Stimulated activated effector memory CD8-positive, alpha-beta T cell treated with anti-CD3 and anti-CD28 coated beads, Interleukin-12 subunit alpha, Interleukin-12 subunit beta, amount 100 ng/mL, for 72 hours (primary cell): ENCODE measurements at regions not wholly inside any gene's neighbourhood (a gene's known extent, or its start where the extent isn't known, plus 50 kb on each side); places are given as distances from the start of the nearest gene placed in this dataset.
A peak's percentile ranks its signal among the peaks of the same experiment; 100 is the strongest.

Source experiments
- ATAC-seq: fragments of 150-1000 bp; cut with Tn5 transposase; 2 replicates; pipeline ENCODE4 v1.10.0; 2021
- DNase-seq, 2 donors: peaks; one replicate each; pipeline ENCODE4 v3.0.0; 2021 to 2022; ENCODE audit warnings: low spot score in 2 of 2
- H3K27ac Mint-ChIP-seq: one replicate; pipeline ENCODE4 v1.8.0; 2022; ENCODE audit warnings: mild to moderate bottlenecking, mixed read lengths
- H3K36me3 Mint-ChIP-seq: one replicate; pipeline ENCODE4 v1.8.0; 2022; ENCODE audit warnings: mild to moderate bottlenecking, mixed read lengths
- H3K4me1 Mint-ChIP-seq: one replicate; pipeline ENCODE4 v1.8.0; 2022; ENCODE audit warnings: mixed read lengths
- H3K4me3 Mint-ChIP-seq: one replicate; pipeline ENCODE4 v1.8.0; 2022; ENCODE audit warnings: mild to moderate bottlenecking, mixed read lengths
- H3K9me3 Mint-ChIP-seq: one replicate; pipeline ENCODE4 v1.8.0; 2022; ENCODE audit warnings: mixed read lengths

DNA sequence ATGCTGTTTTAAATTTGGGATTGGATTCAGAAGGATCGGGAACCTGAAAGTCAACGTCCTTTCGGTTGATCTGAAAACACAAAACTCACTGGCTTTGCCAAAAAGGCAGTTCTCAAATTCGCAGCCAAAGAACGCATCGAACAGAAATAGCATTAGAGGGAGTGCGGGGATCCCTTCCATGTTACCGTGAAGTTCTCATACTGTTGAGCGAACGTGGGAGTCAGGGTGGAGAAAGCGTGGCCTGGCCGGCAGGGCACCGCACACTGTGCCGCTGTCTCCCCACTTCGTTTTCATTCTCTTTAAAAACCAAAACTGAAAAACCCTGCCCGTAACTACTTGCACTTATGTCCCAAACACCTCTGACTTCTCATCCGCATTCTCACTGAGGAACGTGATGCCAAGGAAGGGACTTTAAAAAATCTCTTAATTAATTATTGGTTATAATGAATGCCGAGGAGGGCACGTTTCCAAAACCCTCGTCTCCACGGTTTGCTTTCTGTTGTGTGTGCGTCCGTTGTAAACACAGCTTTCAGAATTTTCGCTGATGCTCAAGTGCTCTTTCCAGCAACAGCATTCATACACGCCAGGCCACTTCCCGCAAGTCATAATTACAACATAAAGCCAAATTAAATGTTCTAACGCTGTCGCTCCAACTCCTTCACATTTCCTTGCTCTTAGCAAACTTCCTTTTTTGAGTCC, 60.9 kb upstream of the TWIST2 start:
- H3K4me3 Mint-ChIP-seq, result no peak overlapping the region
- no peak overlapping the region for H3K27ac Mint-ChIP-seq
- ATAC-seq (no peak), DNase-seq (no peak)
- H3K9me3 Mint-ChIP-seq, result no peaks in the 10 kb centered on the region
- no peaks in the 10 kb centered on the region for H3K4me1 Mint-ChIP-seq
- no peaks in the 10 kb centered on the region for H3K36me3 Mint-ChIP-seq

DNA sequence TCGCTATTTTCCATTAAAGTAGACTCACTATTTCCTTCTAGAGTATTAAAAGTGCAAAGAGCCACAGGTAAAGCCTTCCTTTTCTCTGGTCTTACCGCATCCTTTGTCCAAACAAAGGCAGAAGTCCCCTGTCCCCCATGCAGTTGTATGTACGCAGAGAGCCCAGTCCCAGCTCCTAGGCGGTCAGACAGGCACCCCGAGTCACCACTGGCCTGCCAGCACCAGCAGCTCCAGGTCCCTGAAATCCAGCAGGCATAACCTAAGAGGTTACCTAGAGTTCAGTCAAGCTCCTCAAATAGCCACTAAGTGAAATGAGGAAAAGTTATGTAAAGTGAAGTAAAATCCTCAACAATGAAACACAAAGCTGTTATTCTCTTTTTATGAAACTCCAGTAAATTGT, 60.4 kb upstream of the TWIST2 start:
- Mint-ChIP-seq H3K36me3 (no peaks in the 10 kb centered on the region), H3K4me1 (no peaks in the 10 kb centered on the region), H3K4me3 (no peak overlapping the region)

DNA sequence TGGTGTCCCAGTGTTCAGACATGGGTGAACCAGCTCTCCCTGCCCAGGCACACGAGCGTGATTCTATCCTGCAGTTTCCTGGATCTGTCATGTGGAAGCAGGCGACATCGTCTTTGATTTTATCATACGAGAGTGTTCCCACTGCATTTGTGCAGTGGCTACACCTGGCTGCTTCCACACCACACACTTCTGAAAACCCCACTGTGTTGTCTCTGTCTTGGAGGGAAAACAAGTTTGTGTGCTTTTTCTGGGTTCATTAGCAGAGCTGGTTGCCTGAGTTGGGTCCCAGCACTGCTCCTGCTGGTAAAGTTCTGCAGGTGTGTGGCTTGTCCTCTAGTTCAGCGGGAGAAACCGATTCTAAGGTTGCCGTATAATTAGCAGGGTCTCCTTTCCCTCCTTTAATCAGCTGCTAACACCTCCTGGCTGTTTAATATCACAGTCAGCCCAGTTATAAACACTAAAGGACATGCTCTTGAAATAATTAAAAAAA, 58.5 kb upstream of the TWIST2 start:
- no peaks in the 10 kb centered on the region for H3K4me1 Mint-ChIP-seq
- DNase-seq (no peak), ATAC-seq (no peak)
- H3K27ac Mint-ChIP-seq, result no peak overlapping the region
- H3K9me3 Mint-ChIP-seq, result no peaks in the 10 kb centered on the region
- no peak overlapping the region for H3K4me3 Mint-ChIP-seq
- H3K36me3 Mint-ChIP-seq, result no peaks in the 10 kb centered on the region

More for the DNA sequence above, 60.4 kb upstream of the TWIST2 start:
- DNase-seq (no peak), ATAC-seq (no peak)
- no peak overlapping the region for H3K27ac Mint-ChIP-seq
- H3K9me3 Mint-ChIP-seq, result no peaks in the 10 kb centered on the region

DNA sequence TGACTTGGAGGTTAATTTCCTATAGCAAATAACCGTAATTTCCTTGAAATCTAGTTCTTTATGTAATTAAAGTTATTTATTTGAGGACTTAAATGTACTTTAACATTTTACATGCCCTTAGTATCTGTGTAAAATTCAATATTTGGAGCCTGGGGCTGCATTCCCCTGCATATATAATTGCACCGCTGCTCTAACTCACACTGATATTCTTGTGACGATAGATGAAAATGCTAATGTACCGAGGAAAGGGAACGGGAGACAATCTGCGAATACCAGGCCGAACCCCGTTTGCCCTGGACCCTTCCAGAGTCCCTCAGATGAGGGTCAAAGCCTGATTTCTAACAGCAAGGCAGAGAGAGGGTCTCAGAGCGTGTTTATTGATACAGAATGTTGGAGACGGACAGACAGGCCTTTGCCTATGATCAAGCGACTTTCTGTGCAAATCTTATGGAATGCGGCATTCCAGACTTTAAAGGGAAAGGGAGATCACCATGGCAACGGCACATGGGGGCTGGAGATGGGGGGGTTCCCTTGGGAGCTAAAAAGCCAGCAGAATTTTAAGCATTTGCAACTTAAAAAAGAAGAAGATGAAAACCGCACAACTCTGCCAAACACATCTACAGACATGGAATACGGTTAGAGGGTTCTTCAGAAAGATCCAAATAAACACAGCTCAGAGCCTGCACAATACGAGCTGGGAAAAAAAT, 57.6 kb upstream of the TWIST2 start:
- no peak overlapping the region for H3K27ac Mint-ChIP-seq
- H3K4me3 Mint-ChIP-seq, result no peak overlapping the region
- ATAC-seq (no peak), DNase-seq (no peak)
- no peaks in the 10 kb centered on the region for H3K36me3 Mint-ChIP-seq
- no peaks in the 10 kb centered on the region for H3K9me3 Mint-ChIP-seq
- no peaks in the 10 kb centered on the region for H3K4me1 Mint-ChIP-seq

DNA sequence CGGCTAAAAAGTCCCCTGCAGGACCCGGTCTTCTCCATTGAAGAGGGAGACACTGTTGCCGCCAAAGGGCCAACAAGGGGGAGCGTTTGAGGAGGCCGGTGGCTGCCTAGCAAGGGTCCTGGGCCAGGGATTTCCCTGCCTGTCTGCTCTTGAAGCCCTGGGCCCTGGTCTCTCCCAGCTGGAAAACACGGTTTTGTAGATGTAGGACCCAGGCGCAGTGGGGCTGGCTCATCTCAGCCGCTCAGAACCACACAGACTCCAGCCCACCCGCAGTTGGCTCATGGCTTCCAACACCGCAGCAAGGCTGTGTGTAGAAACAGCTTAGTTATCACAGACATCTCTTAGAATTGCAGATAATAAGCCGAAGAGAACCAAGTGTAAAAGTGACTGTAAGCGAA, 57.1 kb upstream of the TWIST2 start:
- peak; percentile 19 for ATAC-seq
- Mint-ChIP-seq H3K9me3 (no peaks in the 10 kb centered on the region), H3K27ac (no peak overlapping the region), H3K36me3 (no peaks in the 10 kb centered on the region), H3K4me3 (no peak overlapping the region), H3K4me1 (no peaks in the 10 kb centered on the region)
- no peak for DNase-seq

DNA sequence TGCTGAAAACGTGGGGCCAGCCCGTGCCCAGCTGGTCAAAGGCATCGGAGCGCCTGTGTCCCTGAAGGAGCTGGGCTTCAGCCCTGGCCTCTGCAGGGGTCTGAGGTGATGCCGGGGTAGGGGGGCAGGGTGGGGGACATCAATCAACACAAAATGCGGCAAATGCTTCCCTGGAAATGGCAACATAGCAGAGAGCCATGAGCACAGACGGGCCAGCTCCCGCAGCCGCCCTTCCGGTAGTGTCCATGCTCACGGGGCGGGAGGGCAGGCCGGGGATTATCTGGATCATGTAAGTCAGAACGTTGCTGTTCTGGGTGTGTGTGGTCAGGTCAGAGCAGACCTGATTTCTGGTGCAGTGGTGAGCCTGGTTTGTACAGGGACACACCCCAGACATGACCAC, 56.5 kb upstream of the TWIST2 start:
- Mint-ChIP-seq H3K36me3 (no peaks in the 10 kb centered on the region), H3K4me1 (no peaks in the 10 kb centered on the region)
- no peak for ATAC-seq

DNA sequence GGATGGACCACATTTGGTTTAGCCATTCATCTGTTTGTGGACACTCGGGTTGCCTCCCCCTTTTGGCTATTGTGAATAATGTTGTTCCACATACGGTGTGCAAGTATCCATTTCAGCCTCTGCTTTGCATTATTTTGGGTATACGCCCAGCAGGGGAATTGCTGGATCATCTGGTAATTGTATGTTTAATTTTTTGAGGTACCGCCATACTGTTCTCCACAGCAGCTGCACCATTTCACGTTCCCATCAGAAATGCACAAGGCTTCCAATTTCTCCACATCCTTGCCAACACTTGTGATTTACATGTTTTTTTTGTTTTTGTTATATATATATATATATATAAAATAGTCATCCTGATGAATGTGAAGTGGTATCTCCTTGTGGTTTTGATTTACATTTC, 54.6 kb upstream of the TWIST2 start:
- H3K4me3 Mint-ChIP-seq, result no peak overlapping the region
- H3K27ac Mint-ChIP-seq, result no peak overlapping the region
- ATAC-seq, result no peak
- H3K9me3 Mint-ChIP-seq, result no peaks in the 10 kb centered on the region
- no peaks in the 10 kb centered on the region for H3K4me1 Mint-ChIP-seq
- DNase-seq, result no peak
- no peaks in the 10 kb centered on the region for H3K36me3 Mint-ChIP-seq

More for the DNA sequence above, 56.5 kb upstream of the TWIST2 start:
- Mint-ChIP-seq H3K4me3 (no peak overlapping the region), H3K9me3 (no peaks in the 10 kb centered on the region), H3K27ac (no peak overlapping the region)
- no peak for DNase-seq

DNA sequence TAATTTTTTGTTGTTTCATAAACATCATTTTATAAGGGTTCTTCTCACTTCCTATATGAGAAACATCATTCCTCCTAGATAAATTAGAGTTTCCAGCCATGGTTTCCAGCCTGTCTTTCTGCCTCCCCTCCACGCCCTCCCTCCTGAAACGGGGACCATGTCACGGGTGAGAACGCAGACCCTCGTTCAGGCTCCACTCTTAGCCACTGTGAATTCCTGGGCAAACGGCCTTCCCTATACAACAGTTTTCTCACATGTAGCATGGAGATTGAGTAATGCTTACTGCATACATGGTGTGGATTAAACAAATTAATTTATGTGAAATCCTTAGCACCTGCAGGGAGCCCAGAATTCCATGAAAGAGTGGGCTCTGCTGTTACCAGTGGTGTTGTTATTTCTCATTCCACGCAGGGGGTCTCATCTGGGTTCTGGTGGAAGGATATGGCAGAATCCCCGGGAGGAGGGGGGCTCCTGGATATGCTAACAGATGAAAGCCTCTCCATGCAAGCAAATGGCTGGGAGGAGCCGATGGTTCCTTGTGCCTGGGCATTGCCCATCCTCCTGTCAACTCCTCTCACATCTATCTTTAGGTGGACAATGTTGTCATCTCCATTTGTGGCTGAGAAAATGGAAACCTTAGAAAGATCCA, 54.0 kb upstream of the TWIST2 start:
- Mint-ChIP-seq H3K27ac (no peak overlapping the region), H3K36me3 (no peaks in the 10 kb centered on the region), H3K9me3 (no peaks in the 10 kb centered on the region), H3K4me3 (no peak overlapping the region), H3K4me1 (no peaks in the 10 kb centered on the region)
- ATAC-seq, result no peak
- no peak for DNase-seq

DNA sequence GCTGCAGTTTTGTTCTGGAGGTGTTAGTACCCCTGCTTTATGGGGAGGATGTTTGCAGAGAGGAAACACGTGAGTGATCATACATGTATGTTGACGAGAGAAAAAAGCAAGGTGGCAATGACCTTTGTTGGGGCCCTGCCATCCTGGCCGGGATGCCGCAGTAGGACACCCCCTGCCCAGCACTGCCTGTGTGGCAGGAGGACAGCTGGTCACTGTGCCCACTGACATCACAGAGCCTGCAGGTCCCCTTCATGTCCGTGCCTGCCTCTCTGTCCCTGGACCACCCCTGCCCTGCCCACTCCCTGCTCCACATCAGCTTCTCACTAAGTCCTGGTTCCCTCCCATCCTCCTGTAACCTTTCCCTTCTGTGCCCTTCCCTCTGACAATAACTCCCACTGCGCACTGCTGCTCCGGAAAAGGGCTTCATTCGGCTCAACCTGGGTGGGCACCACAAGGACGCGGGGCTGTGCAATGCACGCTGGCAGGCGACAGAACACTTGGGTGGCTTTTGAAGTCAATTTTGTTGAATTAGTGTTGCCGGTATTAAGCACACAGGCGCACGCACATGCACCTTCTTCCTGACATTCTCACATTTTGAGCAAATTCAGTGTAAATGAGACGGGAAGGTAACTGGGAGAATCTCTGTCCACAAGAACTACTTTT, 51.5 kb upstream of the TWIST2 start:
- H3K27ac Mint-ChIP-seq, result no peak overlapping the region
- DNase-seq, result no peak
- no peak overlapping the region for H3K4me3 Mint-ChIP-seq
- H3K9me3 Mint-ChIP-seq, result no peaks in the 10 kb centered on the region
- no peak for ATAC-seq
- H3K36me3 Mint-ChIP-seq, result no peaks in the 10 kb centered on the region
- H3K4me1 Mint-ChIP-seq, result no peaks in the 10 kb centered on the region

DNA sequence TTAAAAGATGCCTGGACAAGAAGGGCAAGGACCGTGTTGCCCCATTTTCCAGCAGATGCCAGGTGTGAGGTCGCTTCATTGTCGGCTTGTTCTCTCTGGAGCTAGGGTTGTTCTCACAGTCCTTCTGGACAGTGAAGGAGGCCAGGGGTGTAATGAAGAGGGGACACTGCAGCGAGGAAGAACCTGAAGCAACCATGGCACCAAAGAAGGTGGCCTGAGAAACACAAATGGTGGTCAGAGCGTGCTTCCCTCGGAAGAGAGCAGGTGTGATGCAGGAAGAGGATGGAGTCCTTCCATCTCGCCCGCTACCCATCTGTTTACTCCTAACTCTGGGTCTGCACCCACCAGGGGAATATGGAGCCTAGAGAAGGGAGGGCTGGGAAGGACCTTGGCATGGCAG, 50.3 kb upstream of the TWIST2 start:
- DNase-seq, result no peak
- no peak for ATAC-seq
- H3K36me3 Mint-ChIP-seq, result no peaks in the 10 kb centered on the region
- no peaks in the 10 kb centered on the region for H3K4me1 Mint-ChIP-seq
- H3K27ac Mint-ChIP-seq, result no peak overlapping the region
- no peaks in the 10 kb centered on the region for H3K9me3 Mint-ChIP-seq
- no peak overlapping the region for H3K4me3 Mint-ChIP-seq
